ENCODE measurements at regions not wholly inside any gene's neighbourhood (a gene's known extent, or its start where the extent isn't known, plus 50 kb on each side); places are given as distances from the start of the nearest gene placed in this dataset.

GRCh38 chr21:38944402-38944801 lies 138.7 kb downstream of the ETS2 start:
- DNase-seq = no peak
- Histone ChIP-seq H3K9me3 (ENCODE audit: control insufficient read depth in 1 of 2, insufficient read depth in 1 of 2, low read length in 2 of 2) (no peaks in the 10 kb centered on the region), H3K4me3 (ENCODE audit: low read length) (no peak overlapping the region), H3K27me3 (ENCODE audit: control insufficient read depth in 1 of 2, insufficient read depth in 2 of 2, low read length in 2 of 2) (no peaks in the 10 kb centered on the region), H3K36me3 (ENCODE audit: insufficient read depth, low read length) (no peaks in the 10 kb centered on the region), H3K27ac (ENCODE audit: low read depth in 1 of 2, low read length in 2 of 2) (no peak overlapping the region), H3K4me1 (ENCODE audit: insufficient read depth, low read length) (no peaks in the 10 kb centered on the region)
- POLR2A ChIA-PET = no interaction called here
- Mint-ChIP-seq H3K27ac (no peak overlapping the region), H3K9me3 (peaks cover 2% of the 10 kb centered on the region), H3K27me3 (no peaks in the 10 kb centered on the region), H3K36me3 (ENCODE audit: low read depth) (no peaks in the 10 kb centered on the region), H3K4me1 (ENCODE audit: low read depth) (no peaks in the 10 kb centered on the region), H3K4me3 (no peak overlapping the region)
- intact Hi-C loops (cut with DNase I, micrococcal nuclease) = no loop called here
- CTCF ChIA-PET = no interaction called here
- no peak for TF ChIP-seq CTCF (IDR thresholded peaks at IDR 0.05)
- ATAC-seq (ENCODE audit: poor library complexity) = no peak

- CTCF ChIA-PET = no interaction called here
Observed at GRCh38 chr21:38942748-38943211, 137.1 kb downstream of the ETS2 start.

GRCh38 chr21:38938769-38939168 lies 133.0 kb downstream of the ETS2 start:
- Histone ChIP-seq H3K4me1 (ENCODE audit: insufficient read depth, low read length) (peaks cover 3% of the 10 kb centered on the region), H3K36me3 (ENCODE audit: insufficient read depth, low read length) (no peaks in the 10 kb centered on the region), H3K9me3 (ENCODE audit: control insufficient read depth in 1 of 2, insufficient read depth in 1 of 2, low read length in 2 of 2) (no peaks in the 10 kb centered on the region), H3K4me3 (ENCODE audit: low read length) (no peak overlapping the region), H3K27me3 (ENCODE audit: control insufficient read depth in 1 of 2, insufficient read depth in 2 of 2, low read length in 2 of 2) (no peaks in the 10 kb centered on the region), H3K27ac (ENCODE audit: low read depth in 1 of 2, low read length in 2 of 2) (no peak overlapping the region)
- DNase-seq (no peak), ATAC-seq (ENCODE audit: poor library complexity) (no peak)
- intact Hi-C loops (cut with DNase I, micrococcal nuclease) = no loop called here
- H3K4me1 Mint-ChIP-seq (ENCODE audit: low read depth) = peaks cover 11% of the 10 kb centered on the region
- ChIA-PET POLR2A (no interaction called here), CTCF (no interaction called here)
- no peak for TF ChIP-seq CTCF (IDR thresholded peaks at IDR 0.05)
- H3K27me3 Mint-ChIP-seq = no peaks in the 10 kb centered on the region
- H3K27ac Mint-ChIP-seq = no peak overlapping the region
- H3K36me3 Mint-ChIP-seq (ENCODE audit: low read depth) = no peaks in the 10 kb centered on the region
- H3K4me3 Mint-ChIP-seq = no peak overlapping the region
- peaks cover 2% of the 10 kb centered on the region for H3K9me3 Mint-ChIP-seq

More at GRCh38 chr21:38942748-38943211, 137.1 kb downstream of the ETS2 start:
- Histone ChIP-seq H3K4me3 (ENCODE audit: low read length) (no peak overlapping the region), H3K36me3 (ENCODE audit: insufficient read depth, low read length) (no peaks in the 10 kb centered on the region), H3K27me3 (ENCODE audit: control insufficient read depth in 1 of 2, insufficient read depth in 2 of 2, low read length in 2 of 2) (no peaks in the 10 kb centered on the region), H3K4me1 (ENCODE audit: insufficient read depth, low read length) (peaks cover 3% of the 10 kb centered on the region), H3K9me3 (ENCODE audit: control insufficient read depth in 1 of 2, insufficient read depth in 1 of 2, low read length in 2 of 2) (no peaks in the 10 kb centered on the region), H3K27ac (ENCODE audit: low read depth in 1 of 2, low read length in 2 of 2) (no peak overlapping the region)
- no peaks in the 10 kb centered on the region for H3K27me3 Mint-ChIP-seq
- TF ChIP-seq CTCF (IDR thresholded peaks at IDR 0.05) = no peak
- no peaks in the 10 kb centered on the region for H3K36me3 Mint-ChIP-seq (ENCODE audit: low read depth)
- DNase-seq = no peak
- POLR2A ChIA-PET = no interaction called here
- no peak overlapping the region for H3K27ac Mint-ChIP-seq
- no peak overlapping the region for H3K4me3 Mint-ChIP-seq
- intact Hi-C loops (cut with DNase I, micrococcal nuclease) = no loop called here
- peaks cover 9% of the 10 kb centered on the region for H3K4me1 Mint-ChIP-seq (ENCODE audit: low read depth)
- peaks cover 2% of the 10 kb centered on the region for H3K9me3 Mint-ChIP-seq
- ATAC-seq (ENCODE audit: poor library complexity) = no peak

All from CD4-positive, alpha-beta T cell (primary cell).